ENCODE measurements at regions not wholly inside any gene's neighbourhood (a gene's known extent, or its start where the extent isn't known, plus 50 kb on each side); places are given as distances from the start of the nearest gene placed in this dataset.

DNA sequence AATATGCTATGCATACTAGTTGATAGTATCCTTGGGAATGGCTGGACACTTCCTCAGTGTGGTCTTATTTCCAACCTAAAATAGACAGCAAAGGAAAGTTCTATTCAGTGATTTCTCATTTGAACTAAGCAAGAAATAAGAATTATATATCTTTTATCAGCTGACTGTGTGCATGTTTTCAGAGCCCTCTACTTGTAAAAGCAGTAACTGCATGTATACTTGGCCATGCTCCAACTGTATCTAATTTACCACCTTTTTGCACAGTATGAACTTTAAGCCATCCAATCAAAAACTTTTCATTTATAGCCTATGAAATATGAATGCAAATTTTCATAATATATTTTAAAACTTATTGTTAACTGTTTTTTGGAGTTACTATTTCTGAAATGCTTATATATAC lies 136.4 kb upstream of the PCDH9 start:
- ChIA-PET CTCF (no interaction called here), POLR2A (no interaction called here)
- Histone ChIP-seq H3K27ac (ENCODE audit: extremely low read depth, low read depth, low read length) (no peak overlapping the region), H3K9me3 (ENCODE audit: control insufficient read depth, insufficient read depth, low read depth, low read length) (no peaks in the 10 kb centered on the region), H3K36me3 (ENCODE audit: control insufficient read depth in 2 of 2, insufficient read depth in 1 of 2, low read length in 2 of 2) (no peaks in the 10 kb centered on the region), H3K4me1 (ENCODE audit: control insufficient read depth, insufficient read depth, low read length) (no peaks in the 10 kb centered on the region), H3K4me3 (ENCODE audit: low read depth, low read length) (no peak overlapping the region)
- TF ChIP-seq GLI4 (tag by site-specific recombination; IDR thresholded peaks at IDR 0.05) (no peak), ZBTB7A (tag by site-specific recombination; IDR thresholded peaks at IDR 0.05; ENCODE audit: low read depth) (no peak), ZNF394 (tag by site-specific recombination; IDR thresholded peaks at IDR 0.05; ENCODE audit: borderline replicate concordance) (no peak), SP7 (tag by site-specific recombination; IDR thresholded peaks at IDR 0.05) (no peak)
- TF ChIP-seq, protein P1, sequence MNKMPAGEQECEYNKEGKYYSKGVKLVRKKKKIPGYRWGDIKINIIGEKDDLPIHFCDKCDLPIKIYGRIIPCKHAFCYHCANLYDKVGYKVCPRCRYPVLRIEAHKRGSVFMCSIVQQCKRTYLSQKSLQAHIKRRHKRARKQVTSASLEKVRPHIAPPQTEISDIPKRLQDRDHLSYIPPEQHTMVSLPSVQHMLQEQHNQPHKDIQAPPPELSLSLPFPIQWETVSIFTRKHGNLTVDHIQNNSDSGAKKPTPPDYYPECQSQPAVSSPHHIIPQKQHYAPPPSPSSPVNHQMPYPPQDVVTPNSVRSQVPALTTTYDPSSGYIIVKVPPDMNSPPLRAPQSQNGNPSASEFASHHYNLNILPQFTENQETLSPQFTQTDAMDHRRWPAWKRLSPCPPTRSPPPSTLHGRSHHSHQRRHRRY (tag by site-specific recombination; IDR thresholded peaks at IDR 0.05), result no peak
- TF ChIP-seq, protein P2, sequence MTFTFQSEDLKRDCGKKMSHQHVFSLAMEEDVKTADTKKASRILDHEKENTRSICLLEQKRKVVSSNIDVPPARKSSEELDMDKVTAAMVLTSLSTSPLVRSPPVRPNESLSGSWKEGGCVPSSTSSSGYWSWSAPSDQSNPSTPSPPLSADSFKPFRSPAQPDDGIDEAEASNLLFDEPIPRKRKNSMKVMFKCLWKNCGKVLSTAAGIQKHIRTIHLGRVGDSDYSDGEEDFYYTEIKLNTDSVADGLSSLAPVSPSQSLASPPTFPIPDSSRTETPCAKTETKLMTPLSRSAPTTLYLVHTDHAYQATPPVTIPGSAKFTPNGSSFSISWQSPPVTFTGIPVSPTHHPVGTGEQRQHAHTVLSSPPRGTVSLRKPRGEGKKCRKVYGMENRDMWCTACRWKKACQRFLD (tag by site-specific recombination; IDR thresholded peaks at IDR 0.05), result no peak
- TF ChIP-seq, protein P3, sequence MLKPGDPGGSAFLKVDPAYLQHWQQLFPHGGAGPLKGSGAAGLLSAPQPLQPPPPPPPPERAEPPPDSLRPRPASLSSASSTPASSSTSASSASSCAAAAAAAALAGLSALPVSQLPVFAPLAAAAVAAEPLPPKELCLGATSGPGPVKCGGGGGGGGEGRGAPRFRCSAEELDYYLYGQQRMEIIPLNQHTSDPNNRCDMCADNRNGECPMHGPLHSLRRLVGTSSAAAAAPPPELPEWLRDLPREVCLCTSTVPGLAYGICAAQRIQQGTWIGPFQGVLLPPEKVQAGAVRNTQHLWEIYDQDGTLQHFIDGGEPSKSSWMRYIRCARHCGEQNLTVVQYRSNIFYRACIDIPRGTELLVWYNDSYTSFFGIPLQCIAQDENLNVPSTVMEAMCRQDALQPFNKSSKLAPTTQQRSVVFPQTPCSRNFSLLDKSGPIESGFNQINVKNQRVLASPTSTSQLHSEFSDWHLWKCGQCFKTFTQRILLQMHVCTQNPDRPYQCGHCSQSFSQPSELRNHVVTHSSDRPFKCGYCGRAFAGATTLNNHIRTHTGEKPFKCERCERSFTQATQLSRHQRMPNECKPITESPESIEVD (tag by site-specific recombination; IDR thresholded peaks at IDR 0.05), result no peak

DNA sequence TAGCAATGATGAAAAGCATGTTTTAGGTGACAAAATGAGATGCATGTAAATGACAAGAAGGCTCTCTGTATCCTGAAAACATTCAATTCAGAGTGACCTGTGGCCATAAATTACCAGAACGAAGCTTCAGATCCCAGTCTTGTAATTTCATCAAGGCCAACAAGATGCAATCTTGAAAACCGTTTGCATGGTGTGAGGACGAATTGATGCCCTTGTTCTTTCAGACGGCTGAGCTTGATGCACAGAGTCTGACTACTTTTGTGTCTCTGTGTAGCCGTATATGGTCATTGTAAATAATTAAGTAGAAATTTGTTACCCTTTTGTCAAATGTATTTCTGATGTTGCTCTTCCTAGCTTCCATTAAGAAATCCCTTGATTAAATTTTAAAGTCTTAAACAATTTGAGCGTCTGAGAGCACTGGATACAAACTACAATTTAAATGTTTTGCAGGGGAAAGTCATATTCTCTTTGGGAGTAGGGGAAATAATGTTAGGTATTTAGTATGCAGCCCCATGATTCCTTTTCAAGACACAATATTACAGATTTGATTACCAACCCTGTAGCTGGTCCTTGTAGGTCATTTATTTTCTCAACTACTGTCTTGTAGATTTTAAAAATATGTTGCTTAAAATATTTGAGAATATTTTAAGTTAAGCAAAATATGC lies 125.8 kb upstream of the PCDH9 start:
- no peaks in the 10 kb centered on the region for H3K36me3 ChIP-seq (ENCODE audit: control insufficient read depth in 2 of 2, insufficient read depth in 1 of 2, low read length in 2 of 2)
- TF ChIP-seq ZNF664 (tag by site-specific recombination; IDR thresholded peaks at IDR 0.05), result no peak
- TF ChIP-seq ZFP69B (tag by site-specific recombination; IDR thresholded peaks at IDR 0.05), result no peak
- no peaks in the 10 kb centered on the region for H3K4me1 ChIP-seq (ENCODE audit: control insufficient read depth, insufficient read depth, low read length)
- no peak overlapping the region for H3K27ac ChIP-seq (ENCODE audit: extremely low read depth, low read depth, low read length)
- ChIA-PET CTCF (interaction anchor here (1.0 kb wide), 1 partner anchor 14 kb away, joined by 3 read pairs; no protein-coding TSS in a partner anchor), POLR2A (no interaction called here)
- H3K9me3 ChIP-seq (ENCODE audit: control insufficient read depth, insufficient read depth, low read depth, low read length), result no peaks in the 10 kb centered on the region
- no peak overlapping the region for H3K4me3 ChIP-seq (ENCODE audit: low read depth, low read length)

DNA sequence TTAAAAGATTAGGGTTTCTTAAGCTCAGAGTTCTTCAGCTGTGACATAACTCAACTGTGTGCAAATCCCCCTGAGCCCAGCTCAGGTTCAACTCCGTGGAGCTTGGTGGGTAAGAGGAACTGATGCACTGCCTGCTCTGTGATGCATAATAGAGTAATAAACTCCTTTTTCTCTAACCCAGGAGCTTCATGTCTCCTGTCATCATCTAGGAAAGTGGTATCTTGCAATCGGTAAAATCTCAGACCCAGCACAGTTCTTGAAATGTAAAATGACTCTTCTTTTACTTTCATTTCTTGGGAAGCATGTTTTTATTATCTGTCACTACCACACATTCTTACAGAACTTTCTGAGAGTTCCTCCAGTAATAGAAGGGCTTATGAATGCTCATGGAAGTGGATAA lies 123.8 kb upstream of the PCDH9 start:
- no peak overlapping the region for H3K4me3 ChIP-seq (ENCODE audit: low read depth, low read length)
- H3K4me1 ChIP-seq (ENCODE audit: control insufficient read depth, insufficient read depth, low read length), result no peaks in the 10 kb centered on the region
- H3K9me3 ChIP-seq (ENCODE audit: control insufficient read depth, insufficient read depth, low read depth, low read length), result no peaks in the 10 kb centered on the region
- CTCF ChIA-PET, result interaction anchor here (0.6 kb wide), 1 partner anchor 116 kb away, joined by 3 read pairs; no protein-coding TSS in a partner anchor
- POLR2A ChIA-PET, result no interaction called here
- no peaks in the 10 kb centered on the region for H3K36me3 ChIP-seq (ENCODE audit: control insufficient read depth in 2 of 2, insufficient read depth in 1 of 2, low read length in 2 of 2)
- H3K27ac ChIP-seq (ENCODE audit: extremely low read depth, low read depth, low read length), result no peak overlapping the region
- TF ChIP-seq ZBTB8A (tag by site-specific recombination; IDR thresholded peaks at IDR 0.05) (no peak), ZNF677 (tag by site-specific recombination; IDR thresholded peaks at IDR 0.05) (no peak), ZNF292 (tag by site-specific recombination; IDR thresholded peaks at IDR 0.05; ENCODE audit: borderline replicate concordance, low read depth) (no peak), ZNF660 (tag by site-specific recombination; IDR thresholded peaks at IDR 0.05) (no peak), ZNF184 (tag by site-specific recombination; IDR thresholded peaks at IDR 0.05) (no peak), SP7 (tag by site-specific recombination; IDR thresholded peaks at IDR 0.05) (no peak), ZBTB20 (tag by site-specific recombination; IDR thresholded peaks at IDR 0.05) (no peak), ZNF514 (tag by site-specific recombination; IDR thresholded peaks at IDR 0.05) (no peak), ZSCAN23 (tag by site-specific recombination; IDR thresholded peaks at IDR 0.05) (no peak), KLF16 (tag by site-specific recombination; IDR thresholded peaks at IDR 0.05) (no peak), ZNF211 (tag by site-specific recombination; IDR thresholded peaks at IDR 0.05; ENCODE audit: low read depth) (no peak), ZBTB7A (tag by site-specific recombination; IDR thresholded peaks at IDR 0.05; ENCODE audit: low read depth) (no peak), ZNF629 (tag by site-specific recombination; IDR thresholded peaks at IDR 0.05) (no peak)
- TF ChIP-seq, protein P4, sequence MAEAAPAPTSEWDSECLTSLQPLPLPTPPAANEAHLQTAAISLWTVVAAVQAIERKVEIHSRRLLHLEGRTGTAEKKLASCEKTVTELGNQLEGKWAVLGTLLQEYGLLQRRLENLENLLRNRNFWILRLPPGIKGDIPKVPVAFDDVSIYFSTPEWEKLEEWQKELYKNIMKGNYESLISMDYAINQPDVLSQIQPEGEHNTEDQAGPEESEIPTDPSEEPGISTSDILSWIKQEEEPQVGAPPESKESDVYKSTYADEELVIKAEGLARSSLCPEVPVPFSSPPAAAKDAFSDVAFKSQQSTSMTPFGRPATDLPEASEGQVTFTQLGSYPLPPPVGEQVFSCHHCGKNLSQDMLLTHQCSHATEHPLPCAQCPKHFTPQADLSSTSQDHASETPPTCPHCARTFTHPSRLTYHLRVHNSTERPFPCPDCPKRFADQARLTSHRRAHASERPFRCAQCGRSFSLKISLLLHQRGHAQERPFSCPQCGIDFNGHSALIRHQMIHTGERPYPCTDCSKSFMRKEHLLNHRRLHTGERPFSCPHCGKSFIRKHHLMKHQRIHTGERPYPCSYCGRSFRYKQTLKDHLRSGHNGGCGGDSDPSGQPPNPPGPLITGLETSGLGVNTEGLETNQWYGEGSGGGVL (tag by site-specific recombination; IDR thresholded peaks at IDR 0.05), result no peak
- TF ChIP-seq, protein P5, sequence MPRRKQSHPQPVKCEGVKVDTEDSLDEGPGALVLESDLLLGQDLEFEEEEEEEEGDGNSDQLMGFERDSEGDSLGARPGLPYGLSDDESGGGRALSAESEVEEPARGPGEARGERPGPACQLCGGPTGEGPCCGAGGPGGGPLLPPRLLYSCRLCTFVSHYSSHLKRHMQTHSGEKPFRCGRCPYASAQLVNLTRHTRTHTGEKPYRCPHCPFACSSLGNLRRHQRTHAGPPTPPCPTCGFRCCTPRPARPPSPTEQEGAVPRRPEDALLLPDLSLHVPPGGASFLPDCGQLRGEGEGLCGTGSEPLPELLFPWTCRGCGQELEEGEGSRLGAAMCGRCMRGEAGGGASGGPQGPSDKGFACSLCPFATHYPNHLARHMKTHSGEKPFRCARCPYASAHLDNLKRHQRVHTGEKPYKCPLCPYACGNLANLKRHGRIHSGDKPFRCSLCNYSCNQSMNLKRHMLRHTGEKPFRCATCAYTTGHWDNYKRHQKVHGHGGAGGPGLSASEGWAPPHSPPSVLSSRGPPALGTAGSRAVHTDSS (tag by site-specific recombination; IDR thresholded peaks at IDR 0.05), result no peak
- TF ChIP-seq, protein P6, sequence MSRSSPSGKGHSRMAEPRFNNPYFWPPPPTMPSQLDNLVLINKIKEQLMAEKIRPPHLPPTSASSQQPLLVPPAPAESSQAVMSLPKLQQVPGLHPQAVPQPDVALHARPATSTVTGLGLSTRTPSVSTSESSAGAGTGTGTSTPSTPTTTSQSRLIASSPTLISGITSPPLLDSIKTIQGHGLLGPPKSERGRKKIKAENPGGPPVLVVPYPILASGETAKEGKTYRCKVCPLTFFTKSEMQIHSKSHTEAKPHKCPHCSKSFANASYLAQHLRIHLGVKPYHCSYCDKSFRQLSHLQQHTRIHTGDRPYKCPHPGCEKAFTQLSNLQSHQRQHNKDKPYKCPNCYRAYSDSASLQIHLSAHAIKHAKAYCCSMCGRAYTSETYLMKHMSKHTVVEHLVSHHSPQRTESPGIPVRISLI (tag by site-specific recombination; IDR thresholded peaks at IDR 0.05), result no peak
